ENCODE measurements at regions not wholly inside any gene's neighbourhood (a gene's known extent, or its start where the extent isn't known, plus 50 kb on each side); places are given as distances from the start of the nearest gene placed in this dataset.

DNA sequence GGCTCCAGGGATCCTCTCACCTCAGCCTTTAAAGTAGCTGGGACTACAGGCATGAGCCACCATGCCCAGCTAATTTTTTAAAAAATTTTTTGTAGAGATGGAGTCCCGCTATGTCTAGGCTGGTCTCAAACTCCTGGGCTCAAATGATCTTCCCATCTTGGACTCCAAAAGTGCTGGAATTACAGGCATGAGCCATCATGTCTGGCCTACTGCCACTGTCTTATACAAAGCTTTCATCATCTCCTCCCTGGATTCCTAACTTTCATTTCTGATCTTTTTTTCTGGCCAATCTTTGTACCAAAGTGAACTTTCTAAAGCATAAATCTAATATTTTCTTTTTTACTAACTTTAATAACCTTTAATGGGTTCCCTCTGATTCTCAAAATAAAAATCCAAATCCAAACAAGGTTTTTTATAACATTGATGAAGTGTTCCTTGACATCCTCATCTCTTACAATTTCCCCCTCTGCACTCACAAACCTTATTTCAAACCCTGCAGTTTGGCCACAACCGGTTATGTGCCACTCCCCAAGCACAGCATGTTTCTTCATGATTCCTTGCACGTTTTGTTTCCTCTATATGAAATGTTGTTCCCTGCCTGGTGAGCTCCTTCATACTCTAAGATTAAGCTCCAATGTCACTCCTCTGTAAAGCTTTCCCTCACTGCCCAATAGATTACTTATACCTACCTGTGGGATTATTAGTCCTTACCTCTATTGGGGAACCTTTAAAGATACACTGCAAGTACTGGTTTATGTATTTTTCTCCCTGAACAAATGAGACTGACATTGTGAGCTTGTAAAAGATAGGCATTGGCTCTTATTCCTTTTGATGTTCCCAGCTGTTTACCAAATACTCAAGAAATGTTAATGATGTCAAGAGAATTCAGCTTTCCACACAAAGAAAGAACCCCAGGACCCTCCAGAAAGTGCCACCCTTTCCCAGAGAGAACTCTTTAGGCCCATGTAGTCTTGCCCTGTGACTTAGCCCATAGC is 101.7 kb downstream of the HOXA1 start:
- H3K4me2 ChIP-seq (ENCODE audit: low read length) = no peak overlapping the region
- no peaks in the 10 kb centered on the region for H3K9me2 ChIP-seq (ENCODE audit: insufficient read depth, low read length)
- H3K27ac ChIP-seq (ENCODE audit: low read length) = no peak overlapping the region
- no peaks in the 10 kb centered on the region for H3K27me3 ChIP-seq (ENCODE audit: insufficient read depth, low read depth, low read length)
- H3K9me3 ChIP-seq (ENCODE audit: low read length) = no peaks in the 10 kb centered on the region
- no peaks in the 10 kb centered on the region for H4K20me1 ChIP-seq (ENCODE audit: insufficient read depth)
- H3K9ac ChIP-seq (ENCODE audit: low read length) = no peak overlapping the region
- H3K4me3 ChIP-seq (ENCODE audit: low read length) = no peak overlapping the region
- no peaks in the 10 kb centered on the region for H3K79me2 ChIP-seq (replicated peaks; ENCODE audit: insufficient read depth, low read length)
- no peak overlapping the region for H2AFZ ChIP-seq (ENCODE audit: low read depth, low read length)
- no peaks in the 10 kb centered on the region for H3F3A ChIP-seq (ENCODE audit: insufficient read depth, low read length, poor library complexity, severe bottlenecking)
- no peak for TF ChIP-seq POLR2AphosphoS5 (IDR thresholded peaks at IDR 0.05)
- TF ChIP-seq, protein P1, sequence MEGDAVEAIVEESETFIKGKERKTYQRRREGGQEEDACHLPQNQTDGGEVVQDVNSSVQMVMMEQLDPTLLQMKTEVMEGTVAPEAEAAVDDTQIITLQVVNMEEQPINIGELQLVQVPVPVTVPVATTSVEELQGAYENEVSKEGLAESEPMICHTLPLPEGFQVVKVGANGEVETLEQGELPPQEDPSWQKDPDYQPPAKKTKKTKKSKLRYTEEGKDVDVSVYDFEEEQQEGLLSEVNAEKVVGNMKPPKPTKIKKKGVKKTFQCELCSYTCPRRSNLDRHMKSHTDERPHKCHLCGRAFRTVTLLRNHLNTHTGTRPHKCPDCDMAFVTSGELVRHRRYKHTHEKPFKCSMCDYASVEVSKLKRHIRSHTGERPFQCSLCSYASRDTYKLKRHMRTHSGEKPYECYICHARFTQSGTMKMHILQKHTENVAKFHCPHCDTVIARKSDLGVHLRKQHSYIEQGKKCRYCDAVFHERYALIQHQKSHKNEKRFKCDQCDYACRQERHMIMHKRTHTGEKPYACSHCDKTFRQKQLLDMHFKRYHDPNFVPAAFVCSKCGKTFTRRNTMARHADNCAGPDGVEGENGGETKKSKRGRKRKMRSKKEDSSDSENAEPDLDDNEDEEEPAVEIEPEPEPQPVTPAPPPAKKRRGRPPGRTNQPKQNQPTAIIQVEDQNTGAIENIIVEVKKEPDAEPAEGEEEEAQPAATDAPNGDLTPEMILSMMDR (IDR thresholded peaks at IDR 0.05; ENCODE audit: poor library complexity, severe bottlenecking) = no peak
- TF ChIP-seq RAD21 (conservative IDR thresholded peaks at IDR 0.05) = no peak
- TF ChIP-seq MXI1 (conservative IDR thresholded peaks at IDR 0.05; ENCODE audit: poor library complexity, severe bottlenecking) = no peak
- TF ChIP-seq, protein P2, sequence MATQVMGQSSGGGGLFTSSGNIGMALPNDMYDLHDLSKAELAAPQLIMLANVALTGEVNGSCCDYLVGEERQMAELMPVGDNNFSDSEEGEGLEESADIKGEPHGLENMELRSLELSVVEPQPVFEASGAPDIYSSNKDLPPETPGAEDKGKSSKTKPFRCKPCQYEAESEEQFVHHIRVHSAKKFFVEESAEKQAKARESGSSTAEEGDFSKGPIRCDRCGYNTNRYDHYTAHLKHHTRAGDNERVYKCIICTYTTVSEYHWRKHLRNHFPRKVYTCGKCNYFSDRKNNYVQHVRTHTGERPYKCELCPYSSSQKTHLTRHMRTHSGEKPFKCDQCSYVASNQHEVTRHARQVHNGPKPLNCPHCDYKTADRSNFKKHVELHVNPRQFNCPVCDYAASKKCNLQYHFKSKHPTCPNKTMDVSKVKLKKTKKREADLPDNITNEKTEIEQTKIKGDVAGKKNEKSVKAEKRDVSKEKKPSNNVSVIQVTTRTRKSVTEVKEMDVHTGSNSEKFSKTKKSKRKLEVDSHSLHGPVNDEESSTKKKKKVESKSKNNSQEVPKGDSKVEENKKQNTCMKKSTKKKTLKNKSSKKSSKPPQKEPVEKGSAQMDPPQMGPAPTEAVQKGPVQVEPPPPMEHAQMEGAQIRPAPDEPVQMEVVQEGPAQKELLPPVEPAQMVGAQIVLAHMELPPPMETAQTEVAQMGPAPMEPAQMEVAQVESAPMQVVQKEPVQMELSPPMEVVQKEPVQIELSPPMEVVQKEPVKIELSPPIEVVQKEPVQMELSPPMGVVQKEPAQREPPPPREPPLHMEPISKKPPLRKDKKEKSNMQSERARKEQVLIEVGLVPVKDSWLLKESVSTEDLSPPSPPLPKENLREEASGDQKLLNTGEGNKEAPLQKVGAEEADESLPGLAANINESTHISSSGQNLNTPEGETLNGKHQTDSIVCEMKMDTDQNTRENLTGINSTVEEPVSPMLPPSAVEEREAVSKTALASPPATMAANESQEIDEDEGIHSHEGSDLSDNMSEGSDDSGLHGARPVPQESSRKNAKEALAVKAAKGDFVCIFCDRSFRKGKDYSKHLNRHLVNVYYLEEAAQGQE (IDR thresholded peaks at IDR 0.05; ENCODE audit: borderline replicate concordance) = no peak
- TF ChIP-seq SMC3 (conservative IDR thresholded peaks at IDR 0.05; ENCODE audit: poor library complexity) = no peak
- TF ChIP-seq TAF1 (IDR thresholded peaks at IDR 0.05; ENCODE audit: low read depth) = no peak
- no peak for TF ChIP-seq EZH2 (IDR thresholded peaks at IDR 0.05; ENCODE audit: borderline replicate concordance, insufficient read depth, low read length, poor library complexity, severe bottlenecking)
- TF ChIP-seq EP300 (conservative IDR thresholded peaks at IDR 0.05; ENCODE audit: poor library complexity, severe bottlenecking) = no peak
- no peaks in the 10 kb centered on the region for H3K36me3 ChIP-seq (ENCODE audit: insufficient read depth, low read length)

DNA sequence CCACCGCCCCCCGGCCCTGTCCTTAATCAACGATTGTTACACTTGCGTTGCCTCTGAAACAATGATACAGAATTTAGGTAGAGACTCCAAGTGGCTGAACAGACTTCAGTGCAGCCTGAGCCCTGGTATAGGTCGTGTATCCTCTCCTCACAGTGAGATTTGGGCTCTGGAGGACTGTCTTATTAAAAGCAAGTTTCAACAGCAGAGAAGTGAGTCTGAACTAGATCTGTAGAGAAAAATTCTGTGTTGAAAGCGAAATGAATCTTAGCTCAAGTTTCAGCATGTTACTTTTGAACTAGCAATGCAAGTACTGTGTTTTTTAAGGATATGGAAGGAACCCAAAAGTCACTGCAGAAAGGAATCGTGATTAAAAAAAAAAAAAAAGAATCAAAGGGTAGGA is 103.1 kb downstream of the HOXA1 start:
- Histone ChIP-seq H3K79me2 (replicated peaks; ENCODE audit: insufficient read depth, low read length) (no peaks in the 10 kb centered on the region), H3K9me3 (ENCODE audit: low read length) (no peaks in the 10 kb centered on the region), H3K27me3 (ENCODE audit: insufficient read depth, low read depth, low read length) (no peaks in the 10 kb centered on the region), H2AFZ (ENCODE audit: low read depth, low read length) (no peak overlapping the region), H3K9ac (ENCODE audit: low read length) (no peak overlapping the region), H3K27ac (ENCODE audit: low read length) (no peak overlapping the region), H3F3A (ENCODE audit: insufficient read depth, low read length, poor library complexity, severe bottlenecking) (no peaks in the 10 kb centered on the region), H3K4me3 (ENCODE audit: low read length) (no peak overlapping the region), H3K36me3 (ENCODE audit: insufficient read depth, low read length) (no peaks in the 10 kb centered on the region), H3K4me2 (ENCODE audit: low read length) (no peak overlapping the region), H4K20me1 (ENCODE audit: insufficient read depth) (no peaks in the 10 kb centered on the region), H3K9me2 (ENCODE audit: insufficient read depth, low read length) (no peaks in the 10 kb centered on the region)
- TF ChIP-seq SMC3 (conservative IDR thresholded peaks at IDR 0.05; ENCODE audit: poor library complexity) = no peak
- TF ChIP-seq, protein P1 (IDR thresholded peaks at IDR 0.05; ENCODE audit: poor library complexity, severe bottlenecking) = no peak
- TF ChIP-seq RAD21 (conservative IDR thresholded peaks at IDR 0.05) = no peak
- TF ChIP-seq, protein P2 (IDR thresholded peaks at IDR 0.05; ENCODE audit: borderline replicate concordance) = no peak
- TF ChIP-seq MXI1 (conservative IDR thresholded peaks at IDR 0.05; ENCODE audit: poor library complexity, severe bottlenecking) = no peak
- TF ChIP-seq TAF1 (IDR thresholded peaks at IDR 0.05; ENCODE audit: low read depth) = no peak
- no peak for TF ChIP-seq POLR2AphosphoS5 (IDR thresholded peaks at IDR 0.05)
- no peak for TF ChIP-seq EZH2 (IDR thresholded peaks at IDR 0.05; ENCODE audit: borderline replicate concordance, insufficient read depth, low read length, poor library complexity, severe bottlenecking)
- no peak for TF ChIP-seq EP300 (conservative IDR thresholded peaks at IDR 0.05; ENCODE audit: poor library complexity, severe bottlenecking)
